HG03469 (cell line): ENCODE measurements at regions not wholly inside any gene's neighbourhood (a gene's known extent, or its start where the extent isn't known, plus 50 kb on each side); places are given as distances from the start of the nearest gene placed in this dataset.
"Not testable (repeated sequence)": the region's sequence is repeated elsewhere in the genome, so short reads cannot be mapped to it uniquely, and the experiment has no call there.

Experiments used
- ATAC-seq: cut with Tn5 transposase; IDR thresholded peaks from one replicate; pipeline ENCODE4 v1.9.1; 2021; ENCODE audit warnings: mild to moderate bottlenecking, moderate library complexity, moderate number of reproducible peaks; ENCODE audit not compliant: unreplicated experiment

DNA sequence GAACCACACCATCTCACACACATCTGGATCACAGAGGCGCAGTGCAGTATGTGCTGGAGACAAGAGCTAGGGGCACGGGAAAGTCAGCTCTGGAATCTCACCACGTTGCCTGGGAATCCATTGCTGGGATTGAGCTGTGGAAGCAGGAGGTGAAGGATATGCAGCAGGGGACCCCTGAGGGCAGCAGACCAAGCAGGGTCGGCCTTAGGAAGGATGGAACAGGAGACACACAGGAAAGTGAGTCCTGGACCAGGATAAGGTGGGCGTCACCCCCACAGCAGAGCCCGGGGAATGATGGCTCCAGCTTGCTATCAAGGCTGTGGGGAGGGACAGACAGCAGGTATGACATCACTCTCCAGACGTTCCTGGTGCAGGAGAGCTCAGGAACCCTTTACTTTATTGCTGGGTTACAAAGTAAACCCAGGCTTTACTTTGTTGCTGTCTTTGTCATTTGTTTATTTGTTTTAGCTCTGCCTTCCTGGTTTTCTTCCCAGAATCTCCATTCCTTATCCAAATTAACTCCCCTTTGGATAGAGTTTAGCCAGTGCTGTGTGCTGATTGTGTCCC lies 329.8 kb upstream of the MYT1L start:
- ATAC-seq, result no peak

DNA sequence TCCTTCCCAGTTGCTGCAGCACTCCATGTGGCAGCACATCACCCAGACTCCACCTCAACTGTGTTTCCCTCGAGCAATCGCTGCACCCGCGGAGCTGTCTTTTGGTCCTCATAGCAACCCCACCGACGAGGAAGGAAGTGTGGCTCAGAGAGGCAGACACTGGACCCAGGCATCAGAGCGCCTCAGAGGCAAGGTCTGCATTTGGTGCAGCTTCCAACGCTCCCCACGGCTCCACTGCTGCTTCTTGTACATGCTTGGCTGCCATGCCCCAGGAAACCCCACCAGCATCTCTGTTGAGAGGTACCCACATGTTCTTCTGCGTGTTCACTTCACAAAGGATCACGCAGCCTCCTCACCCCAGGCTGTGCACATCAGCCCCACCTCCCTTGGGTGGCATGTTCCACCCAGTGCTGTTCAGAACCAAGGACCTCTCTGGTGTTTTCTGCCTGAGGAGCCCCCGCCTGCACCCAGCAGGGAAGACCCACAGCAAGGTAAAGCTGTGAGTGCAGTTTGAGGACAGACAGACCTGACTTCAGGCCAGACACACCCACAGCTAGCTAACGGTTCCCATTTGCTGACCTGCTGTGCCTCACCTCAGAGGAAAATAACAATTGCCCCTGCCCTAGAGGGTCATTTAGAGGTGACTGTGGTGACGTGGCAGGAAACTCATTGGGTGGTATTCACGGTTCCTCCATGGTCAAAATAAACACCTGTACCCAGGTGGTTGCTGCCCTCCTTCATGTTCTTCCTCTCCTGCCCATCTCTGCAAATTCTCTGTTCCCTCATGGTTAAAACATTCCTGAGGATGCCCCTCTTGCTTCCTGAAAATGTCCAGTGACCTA lies 326.3 kb upstream of the MYT1L start:
- ATAC-seq, result no peak

DNA sequence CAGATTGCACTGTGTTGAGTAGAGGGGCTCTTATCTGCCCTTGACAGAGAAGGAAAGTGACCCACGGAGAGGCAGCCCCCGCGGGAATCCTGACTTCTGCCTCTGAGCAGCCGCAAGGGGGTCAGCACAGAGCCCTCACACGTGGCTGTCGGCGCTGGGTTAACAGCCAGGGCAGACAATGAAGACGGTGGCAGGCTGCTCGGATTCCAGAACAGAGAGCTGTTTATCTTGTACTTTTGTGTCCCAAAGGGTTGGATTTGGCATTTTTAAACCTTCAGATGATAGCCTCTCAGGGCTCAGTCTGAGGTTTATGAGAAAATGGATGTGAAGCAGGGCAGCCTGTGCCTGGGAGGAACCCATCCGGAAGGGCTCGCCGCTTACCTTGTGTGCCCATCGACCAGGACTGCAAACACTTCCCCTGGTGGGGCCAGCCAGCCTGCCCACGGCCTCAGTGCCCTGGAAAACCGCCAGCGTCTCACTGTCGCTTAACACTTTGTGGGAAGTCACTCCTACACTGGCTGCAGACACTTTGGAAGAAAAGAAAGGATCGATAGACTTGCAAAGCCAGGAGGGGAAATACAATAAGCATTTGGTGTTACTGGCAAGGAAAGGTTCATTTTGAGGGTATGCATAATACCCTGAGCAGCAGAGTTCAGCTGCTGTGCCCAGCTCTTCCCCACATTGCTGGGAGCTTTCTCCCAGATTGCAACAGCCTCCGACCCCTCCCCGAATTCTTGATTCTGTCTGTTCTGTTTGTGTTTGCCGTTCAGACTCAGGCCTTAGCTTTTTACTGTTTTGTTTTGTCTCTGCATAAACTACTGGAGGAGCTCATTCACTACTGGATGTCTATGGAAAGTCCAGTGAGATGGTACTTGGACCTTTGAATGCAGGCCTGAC lies 325.3 kb upstream of the MYT1L start:
- ATAC-seq, result no peak

DNA sequence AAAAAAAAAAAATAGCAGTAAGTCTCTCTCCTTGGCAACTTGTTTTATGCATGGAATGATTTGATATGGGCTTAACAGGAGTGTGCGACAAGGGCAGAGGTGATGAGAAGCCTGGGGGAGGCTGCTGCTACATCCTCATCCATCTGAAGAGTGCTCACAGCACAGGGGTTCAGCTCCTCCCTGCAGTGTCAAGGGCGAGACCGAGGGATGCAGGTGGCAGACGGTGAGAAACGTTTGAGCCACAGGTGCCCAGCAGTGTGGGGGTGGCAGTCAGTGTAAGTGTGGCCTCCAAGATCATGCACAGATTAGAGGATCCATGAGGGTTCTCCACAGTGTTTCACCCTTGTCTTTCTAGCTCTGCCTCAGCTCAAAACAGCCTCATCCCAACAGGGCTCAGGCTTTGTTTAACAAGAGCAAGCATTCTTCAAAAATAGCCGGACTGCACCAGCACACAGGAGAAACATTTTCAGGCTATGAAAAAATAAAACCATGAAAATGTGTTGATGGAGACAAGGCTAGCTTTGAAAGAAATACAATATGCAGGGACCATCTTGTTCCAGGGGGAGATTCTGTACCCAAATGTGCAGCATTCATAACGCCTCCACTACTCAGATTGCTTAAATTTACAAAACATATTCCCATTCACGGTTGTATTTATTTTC lies 324.5 kb upstream of the MYT1L start:
- no peak for ATAC-seq

DNA sequence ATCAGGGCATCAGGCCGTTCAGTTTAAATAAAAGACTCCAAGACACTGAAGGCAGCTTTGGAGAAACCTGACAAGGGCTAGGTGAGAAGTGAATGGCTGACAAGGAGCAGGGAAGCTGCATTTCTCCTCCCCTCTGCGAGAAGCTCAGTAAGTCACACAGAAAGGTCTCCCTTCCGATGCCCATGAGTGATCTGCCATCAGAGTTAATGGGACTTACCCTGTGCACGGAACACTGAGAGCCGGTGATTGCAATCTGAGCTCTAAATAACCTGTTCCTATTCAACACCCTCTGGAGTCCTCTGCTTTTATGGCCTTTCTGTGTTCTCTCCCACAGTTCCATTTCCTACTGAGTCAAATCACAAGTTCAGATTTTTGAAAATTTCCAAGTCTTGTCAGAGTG lies 322.2 kb upstream of the MYT1L start:
- ATAC-seq, result no peak

DNA sequence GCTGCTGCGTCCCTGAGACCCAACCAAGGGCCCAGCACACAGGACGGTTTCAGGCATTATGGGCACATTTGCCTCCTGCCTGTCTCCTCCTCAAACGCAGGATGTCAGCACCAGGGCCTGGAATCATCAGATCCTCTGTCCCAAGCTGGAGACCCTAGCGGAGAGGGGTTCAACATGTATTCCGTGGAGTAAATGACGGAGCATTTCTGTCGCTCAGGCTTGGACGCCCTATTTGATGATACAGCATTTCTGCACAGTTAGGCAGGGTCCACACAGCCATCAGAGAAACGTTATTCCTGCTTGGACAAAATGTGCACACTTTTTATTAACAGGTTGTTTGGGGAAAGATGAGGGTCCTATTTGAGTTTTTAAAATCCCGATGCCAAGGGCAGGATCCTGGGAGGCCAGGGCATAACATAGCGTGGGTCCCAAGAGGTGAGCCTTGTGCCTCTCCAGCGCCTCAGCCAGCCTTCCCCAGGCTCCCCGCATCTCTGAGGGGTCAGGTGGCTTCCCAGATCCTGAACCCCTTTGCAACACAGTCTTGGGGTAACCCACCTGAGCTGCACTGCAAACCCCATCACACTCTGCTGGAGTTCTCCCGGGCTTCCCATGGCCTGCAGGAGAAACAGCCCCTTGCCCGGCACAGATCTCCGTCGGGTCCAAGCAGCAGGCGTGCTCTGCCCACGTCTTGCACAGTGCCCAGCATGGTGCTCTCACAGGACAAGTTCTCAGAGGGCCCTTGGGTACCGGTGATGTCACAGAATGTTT lies 319.7 kb upstream of the MYT1L start:
- no peak for ATAC-seq

DNA sequence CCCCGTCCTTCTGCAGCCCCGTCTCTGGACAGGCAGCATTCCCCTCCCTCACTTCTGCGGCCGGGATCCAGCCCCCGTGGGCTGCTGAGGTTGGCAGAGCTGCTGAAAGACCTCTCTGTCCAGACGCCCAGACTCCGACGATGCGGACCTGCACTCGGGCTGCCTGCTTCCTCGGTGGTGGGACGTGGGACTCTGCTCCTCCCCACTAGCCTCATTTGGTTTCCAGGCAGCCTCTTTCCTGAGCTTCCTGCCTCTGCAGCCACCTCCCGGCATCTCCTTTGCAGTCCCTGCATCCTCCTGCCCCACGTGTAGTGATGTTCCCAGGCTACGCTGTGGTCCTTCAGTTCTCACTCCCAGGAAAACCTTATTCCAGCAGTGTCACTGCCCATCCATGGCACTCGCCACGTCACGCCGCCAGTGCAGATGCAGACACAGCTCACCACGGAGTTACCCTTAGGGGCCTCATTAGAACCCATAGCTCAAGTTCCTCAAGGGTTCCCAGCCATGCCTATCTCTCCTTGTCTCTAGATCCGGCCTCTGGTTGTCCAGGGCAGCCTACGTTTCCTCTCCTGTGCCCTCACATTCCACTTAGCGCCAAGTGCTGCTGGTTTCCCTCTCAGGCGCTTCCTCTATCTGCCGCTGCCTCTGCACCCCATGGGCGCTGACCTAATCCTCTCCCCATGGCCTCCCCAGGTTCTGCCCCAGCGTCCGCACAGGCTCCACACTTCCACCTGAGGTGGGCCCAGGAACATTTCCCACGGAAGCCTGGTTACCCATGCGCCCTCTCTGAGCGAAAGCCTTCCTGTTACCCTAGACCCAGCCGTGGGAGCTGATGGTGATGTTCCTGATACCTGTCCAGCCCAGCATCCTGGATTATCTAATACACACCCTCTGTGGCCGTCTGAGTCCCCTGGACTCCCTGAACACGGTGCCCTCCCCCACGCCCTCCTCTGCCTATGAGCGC lies 318.3 kb upstream of the MYT1L start:
- ATAC-seq, result no peak

DNA sequence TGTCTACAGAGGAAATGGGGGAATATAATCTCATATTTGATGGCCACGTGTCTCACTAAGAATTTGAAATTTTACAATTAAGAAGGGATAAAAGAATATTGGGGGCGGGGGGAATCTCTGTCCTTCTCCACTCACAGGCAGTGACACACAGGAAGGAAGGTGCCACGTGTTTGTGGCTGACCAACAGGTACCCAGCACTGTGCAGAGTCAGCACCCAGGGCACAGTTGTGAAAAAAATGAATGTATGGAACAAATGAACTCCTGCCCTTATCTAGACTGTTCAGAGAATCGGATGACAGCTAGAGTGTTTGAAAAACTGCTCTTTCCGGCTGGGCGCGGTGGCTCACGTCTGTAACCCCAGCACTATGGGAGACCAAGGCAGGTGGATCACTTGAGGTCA lies 317.0 kb upstream of the MYT1L start:
- no peak for ATAC-seq

DNA sequence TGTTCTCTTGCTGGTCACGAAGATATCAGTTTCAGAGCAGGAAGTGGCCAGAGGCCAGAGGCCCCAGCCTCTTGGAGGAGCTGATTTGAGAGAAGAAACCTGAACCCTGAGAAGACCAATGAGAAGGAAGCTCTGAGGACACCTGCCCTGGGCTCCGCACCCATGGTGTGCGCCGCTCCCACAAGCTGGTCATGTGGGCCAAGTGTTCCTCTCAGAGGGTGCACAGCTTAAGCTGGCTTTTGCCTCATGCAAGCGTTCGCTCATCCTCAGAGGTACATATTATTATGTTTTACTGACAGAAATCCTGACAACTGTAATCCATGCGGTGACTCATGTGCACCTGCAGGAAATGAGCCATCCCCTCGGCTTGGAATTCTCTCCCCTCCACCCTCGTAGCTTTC lies 316.1 kb upstream of the MYT1L start:
- ATAC-seq, result no peak

DNA sequence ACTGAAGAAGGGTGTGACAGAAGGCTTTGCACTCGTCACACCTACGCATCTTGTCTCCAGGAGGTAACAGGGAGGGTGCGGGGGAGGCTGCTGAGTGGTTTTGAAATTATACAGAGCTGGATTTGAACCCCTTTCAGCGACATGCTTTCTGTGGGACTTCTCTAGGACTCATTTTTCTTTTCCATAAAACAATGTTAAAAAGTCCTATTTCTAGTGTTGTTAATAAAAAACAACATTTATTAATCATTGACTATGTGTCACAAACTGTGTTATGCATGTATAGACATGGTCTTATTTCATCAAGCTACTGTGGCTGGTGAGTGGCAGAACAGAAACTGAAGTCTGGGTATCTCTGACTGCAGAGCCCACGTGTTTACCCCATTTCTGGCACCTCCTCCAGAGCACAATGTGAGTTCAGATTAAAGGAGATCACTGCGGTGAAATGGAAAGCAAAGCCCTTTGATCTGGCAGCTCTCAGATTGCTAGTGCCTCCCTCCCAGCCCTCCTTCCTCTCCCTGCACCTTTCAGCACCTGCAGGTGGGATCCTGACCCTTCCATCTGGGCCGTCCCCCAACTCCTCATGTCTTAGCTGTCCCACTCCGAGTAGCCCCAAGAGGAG lies 315.5 kb upstream of the MYT1L start:
- ATAC-seq, result peak; percentile 77

DNA sequence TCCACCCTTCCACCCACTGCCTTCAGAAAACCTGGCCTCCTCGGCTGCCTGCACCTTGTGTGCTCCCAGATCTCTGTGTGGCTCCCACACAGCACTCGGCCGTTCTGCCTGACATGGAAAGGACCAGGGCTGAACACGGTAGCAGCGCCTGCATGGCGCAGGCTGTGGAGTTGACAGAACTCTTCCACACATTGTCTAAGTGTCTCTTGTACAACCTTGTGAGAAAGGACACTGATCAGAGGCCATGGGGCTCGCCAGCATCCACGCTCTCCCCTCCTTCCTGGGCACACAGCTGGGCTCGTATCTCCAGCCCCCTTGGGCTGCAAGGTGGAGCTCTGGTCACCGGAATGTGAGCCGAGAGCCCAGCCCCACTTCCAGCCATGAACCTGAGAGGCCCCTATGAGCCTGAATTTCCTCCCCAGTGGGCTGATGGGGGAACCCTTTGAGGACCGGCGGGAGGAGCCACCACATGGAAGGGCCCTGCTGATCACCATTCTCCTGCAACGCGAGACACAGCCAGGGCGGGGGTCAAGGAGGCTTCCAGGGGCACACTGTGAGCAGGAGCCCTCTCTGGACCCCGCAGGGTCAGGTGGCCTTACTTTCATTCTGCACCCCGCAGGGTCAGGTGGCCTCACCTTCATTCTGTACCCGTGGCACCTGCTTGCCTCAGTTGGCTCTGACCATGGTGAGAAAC lies 314.2 kb upstream of the MYT1L start:
- ATAC-seq, result no peak

DNA sequence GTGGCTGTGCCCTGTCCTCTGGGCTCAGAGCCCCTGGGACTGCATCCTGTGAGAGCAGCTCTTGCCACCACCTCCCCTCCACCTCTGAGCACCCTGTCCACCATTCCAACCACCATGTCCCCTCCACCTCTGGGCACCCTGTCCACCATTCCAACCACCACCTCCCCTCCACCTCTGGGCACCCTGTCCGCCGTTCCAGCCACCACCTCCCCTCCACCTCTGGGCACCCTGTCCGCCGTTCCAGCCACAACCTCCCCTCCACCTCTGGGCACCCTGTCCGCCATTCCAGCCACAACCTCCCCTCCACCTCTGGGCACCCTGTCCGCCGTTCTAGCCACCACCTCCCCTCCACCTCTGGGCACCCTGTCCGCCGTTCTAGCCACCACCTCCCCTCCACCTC lies 313.7 kb upstream of the MYT1L start:
- not testable (repeated sequence) for ATAC-seq

DNA sequence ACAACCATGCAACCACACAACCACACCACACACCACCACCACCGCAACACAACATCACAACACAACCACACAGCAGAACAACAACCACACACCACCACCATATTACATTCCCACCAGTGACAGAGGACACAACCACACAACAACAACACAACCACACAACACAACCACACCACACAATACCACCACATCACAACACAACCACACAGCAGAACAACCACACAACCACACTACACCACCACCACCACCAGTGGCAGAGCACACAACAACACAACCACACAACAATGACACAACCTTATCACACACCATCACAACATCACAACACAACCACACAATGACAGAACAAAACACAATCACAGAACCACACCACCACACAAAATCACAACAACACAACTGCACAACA lies 313.0 kb upstream of the MYT1L start:
- ATAC-seq, result no peak

DNA sequence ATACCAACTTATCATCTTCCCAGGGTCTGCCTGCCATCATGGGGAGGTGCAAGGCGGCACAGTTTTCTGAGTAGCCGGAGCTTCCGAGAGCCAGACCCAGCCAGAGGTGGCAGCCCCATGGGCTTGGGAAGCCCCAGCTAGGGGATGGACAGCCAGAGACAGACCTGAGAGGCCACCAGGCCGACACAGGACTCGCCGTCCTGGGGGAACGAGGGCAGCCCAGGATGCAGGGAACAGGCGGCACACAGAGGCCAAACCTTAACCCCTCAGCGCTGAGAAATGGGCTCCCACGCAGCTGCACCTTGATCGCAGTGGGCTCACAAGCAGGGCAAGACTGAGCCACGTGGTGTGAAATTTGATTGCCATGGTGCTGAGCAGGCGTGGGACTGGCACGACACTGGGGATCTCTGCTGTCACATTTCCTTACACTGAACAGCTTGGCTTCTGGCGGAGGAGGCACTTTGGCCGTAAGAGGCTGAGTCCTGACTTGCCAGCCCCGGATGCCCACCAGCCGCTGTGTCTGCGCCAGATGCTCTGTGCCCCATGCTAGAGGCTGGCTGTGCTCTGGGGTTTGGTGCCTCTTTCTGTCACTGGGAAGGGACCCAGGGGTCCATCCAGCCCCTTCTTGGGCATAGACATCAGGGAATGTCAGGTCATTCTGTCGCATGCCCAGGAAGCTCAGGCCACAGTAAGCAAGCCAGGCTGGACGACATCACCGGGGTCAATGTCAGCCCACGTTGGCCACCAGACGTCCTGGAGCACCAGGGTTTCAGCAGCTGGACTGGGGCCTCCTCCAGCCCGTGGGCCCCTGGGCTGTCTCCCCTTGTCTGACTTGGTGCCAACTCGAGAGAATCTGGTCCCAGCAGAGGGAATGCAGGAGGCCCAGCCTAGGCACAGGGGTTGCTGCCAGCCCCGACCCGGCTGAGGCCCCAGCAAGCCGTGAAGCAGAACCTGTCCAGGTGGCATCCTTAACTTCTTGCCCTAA lies 312.1 kb upstream of the MYT1L start:
- no peak for ATAC-seq

DNA sequence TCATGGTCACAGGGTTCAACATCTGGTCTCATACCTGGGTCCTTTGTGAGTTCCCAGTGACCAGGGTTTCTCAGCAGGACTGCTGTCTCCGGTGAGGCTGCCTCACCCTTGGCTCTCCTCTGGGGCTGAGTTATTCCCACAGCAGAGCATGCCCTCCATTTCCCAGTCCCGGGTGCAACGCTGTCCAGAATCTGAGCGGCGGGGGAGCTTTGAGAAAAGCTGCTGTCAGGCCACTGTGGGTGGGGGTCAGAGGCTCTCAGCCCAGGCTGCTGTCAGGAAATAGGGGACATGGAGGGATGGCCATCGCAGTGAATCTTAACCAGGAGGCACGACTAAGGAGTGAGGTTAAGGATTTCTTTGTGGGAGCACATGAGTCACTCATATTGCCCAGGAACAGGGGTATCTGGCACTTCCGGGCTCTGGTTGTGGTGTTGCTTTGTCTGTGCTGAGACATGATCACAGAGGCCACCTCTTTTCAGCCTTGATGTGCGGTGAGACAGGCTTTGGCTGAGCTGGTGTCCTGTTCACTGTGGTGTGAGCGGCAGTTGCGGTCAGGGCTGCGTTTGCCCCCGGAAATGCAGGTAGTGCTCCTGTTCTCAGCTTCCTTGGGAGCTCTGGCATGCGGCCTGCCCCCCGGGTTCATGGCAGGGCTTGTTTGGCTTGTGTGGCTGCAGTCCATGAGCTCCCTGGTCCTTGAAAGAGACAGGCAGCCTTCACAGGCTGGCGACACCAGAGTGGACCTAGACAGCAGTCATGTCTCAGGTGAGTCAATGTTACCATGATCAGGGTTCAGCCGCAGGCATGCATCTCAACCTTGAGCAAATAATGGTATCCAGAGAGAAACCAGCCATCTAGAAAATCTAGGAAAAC lies 310.7 kb upstream of the MYT1L start:
- ATAC-seq, result no peak

DNA sequence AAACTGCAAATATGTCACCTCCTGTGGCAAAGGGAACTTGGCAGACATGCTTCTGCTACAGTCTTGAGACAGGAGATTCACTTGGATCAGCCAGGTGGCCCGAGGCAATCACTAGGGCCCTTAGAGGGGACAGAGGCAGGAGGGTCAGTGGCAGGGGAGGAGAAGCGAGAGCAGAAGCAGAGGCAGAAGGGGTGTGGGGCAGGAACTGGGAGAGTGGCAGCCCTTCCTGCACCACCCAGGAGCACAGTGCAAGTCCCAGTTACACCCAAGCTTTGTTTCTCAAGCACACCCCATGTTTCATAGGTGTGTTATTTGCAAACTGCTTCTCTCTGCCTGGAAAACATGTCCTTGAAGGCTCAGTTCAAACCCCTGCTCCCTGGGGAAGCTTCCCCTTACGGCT lies 309.7 kb upstream of the MYT1L start:
- ATAC-seq, result no peak
